ENCODE measurements at regions not wholly inside any gene's neighbourhood (a gene's known extent, or its start where the extent isn't known, plus 50 kb on each side); places are given as distances from the start of the nearest gene placed in this dataset.

DNA sequence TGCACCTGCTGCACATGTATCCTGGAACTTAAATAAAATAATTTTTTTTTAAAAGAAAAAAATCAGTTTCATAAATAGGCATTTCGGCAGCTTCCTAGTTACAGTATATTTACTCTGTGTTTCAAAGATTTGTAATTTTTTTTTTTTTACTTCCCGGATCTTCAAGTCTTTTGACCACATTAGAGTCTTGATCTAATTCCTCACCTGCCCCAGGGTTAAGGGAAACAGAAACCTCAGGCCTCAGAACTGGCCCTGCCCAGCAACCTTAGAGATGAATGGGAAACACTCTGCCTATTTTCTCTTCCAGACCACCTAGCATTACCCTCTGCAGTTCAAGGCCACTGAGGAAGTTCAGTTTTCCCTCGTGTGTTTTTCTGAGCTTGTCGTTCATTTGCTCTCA, 304.0 kb downstream of the MAF start:
- no peak for DNase-seq (ENCODE audit: low spot score)
- in situ Hi-C loops (cut with MboI; ENCODE audit: low pct_unique_long_range_greater_than_20kb, low sequenced_read_pairs, unreplicated experiment) = no loop called here
- TF ChIP-seq, protein P1, sequence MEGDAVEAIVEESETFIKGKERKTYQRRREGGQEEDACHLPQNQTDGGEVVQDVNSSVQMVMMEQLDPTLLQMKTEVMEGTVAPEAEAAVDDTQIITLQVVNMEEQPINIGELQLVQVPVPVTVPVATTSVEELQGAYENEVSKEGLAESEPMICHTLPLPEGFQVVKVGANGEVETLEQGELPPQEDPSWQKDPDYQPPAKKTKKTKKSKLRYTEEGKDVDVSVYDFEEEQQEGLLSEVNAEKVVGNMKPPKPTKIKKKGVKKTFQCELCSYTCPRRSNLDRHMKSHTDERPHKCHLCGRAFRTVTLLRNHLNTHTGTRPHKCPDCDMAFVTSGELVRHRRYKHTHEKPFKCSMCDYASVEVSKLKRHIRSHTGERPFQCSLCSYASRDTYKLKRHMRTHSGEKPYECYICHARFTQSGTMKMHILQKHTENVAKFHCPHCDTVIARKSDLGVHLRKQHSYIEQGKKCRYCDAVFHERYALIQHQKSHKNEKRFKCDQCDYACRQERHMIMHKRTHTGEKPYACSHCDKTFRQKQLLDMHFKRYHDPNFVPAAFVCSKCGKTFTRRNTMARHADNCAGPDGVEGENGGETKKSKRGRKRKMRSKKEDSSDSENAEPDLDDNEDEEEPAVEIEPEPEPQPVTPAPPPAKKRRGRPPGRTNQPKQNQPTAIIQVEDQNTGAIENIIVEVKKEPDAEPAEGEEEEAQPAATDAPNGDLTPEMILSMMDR (IDR thresholded peaks at IDR 0.05; ENCODE audit: extremely low read depth, insufficient read depth, missing control alignments) = no peak

DNA sequence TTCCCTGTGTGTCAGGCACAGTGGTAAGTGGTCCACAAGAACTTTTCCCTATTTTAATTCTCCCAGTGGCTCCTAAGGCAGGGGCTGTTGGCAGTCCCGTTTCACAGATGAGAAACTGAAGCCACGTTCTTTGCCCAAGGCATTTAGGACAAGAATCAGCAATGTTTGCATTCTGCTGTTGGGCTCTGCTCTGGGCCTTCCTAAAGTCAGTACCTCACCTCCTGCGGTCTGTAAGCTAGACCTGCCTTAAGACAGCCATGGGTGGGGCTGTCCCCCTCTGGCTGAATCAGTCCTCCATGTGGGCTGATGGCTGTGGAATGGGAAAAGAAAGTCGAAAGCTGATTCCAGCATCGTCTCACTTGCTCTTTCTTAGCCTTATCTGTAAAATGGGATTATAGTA, 304.8 kb downstream of the MAF start:
- in situ Hi-C loops (cut with MboI; ENCODE audit: low pct_unique_long_range_greater_than_20kb, low sequenced_read_pairs, unreplicated experiment) = no loop called here
- TF ChIP-seq, protein P1 (IDR thresholded peaks at IDR 0.05; ENCODE audit: extremely low read depth, insufficient read depth, missing control alignments) = no peak

DNA sequence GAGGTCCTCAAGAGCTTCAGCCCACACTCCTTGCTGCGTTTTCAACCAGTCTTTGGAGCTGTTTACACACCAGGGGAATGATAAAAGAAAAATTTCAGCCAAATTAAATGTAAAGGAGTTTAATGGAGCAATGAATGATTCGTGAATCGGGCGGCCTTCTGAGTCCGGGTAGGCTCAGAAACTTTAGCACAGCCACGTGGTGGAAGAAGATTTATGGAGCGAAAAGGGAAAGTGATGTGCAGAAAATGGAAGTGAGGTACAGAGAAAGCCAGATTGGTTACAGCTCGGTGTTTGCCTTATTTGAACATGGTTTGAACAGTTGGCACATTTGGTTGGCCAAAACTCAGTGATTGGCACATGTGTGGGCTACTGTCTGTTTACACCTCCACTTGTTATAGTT, 305.4 kb downstream of the MAF start:
- TF ChIP-seq, protein P1 (IDR thresholded peaks at IDR 0.05; ENCODE audit: extremely low read depth, insufficient read depth, missing control alignments) = no peak
- in situ Hi-C loops (cut with MboI; ENCODE audit: low pct_unique_long_range_greater_than_20kb, low sequenced_read_pairs, unreplicated experiment) = no loop called here
- DNase-seq (ENCODE audit: low spot score) = no peak

More for the DNA sequence above, 304.8 kb downstream of the MAF start:
- DNase-seq (ENCODE audit: low spot score) = no peak

DNA sequence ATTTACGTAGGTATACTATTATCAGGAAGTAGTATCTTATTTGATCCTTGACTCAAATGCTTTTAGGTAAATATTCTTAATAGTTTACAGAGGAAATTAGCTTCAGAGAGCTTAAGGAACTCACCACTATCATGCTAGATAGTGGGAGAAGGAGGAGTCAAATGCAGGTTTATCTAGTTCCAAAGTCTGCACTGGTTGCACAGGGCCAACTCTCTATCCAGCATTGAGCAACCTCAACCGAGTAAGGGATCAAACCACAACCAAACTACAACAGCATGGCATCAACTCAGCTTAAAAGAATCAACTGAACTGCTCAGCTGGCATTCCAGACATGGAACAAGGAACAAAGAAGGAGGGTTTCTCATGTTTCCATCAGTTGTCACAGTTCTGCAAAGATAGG, 306.0 kb downstream of the MAF start:
- no peak for DNase-seq (ENCODE audit: low spot score)
- in situ Hi-C loops (cut with MboI; ENCODE audit: low pct_unique_long_range_greater_than_20kb, low sequenced_read_pairs, unreplicated experiment) = no loop called here
- TF ChIP-seq, protein P1 (IDR thresholded peaks at IDR 0.05; ENCODE audit: extremely low read depth, insufficient read depth, missing control alignments) = no peak

DNA sequence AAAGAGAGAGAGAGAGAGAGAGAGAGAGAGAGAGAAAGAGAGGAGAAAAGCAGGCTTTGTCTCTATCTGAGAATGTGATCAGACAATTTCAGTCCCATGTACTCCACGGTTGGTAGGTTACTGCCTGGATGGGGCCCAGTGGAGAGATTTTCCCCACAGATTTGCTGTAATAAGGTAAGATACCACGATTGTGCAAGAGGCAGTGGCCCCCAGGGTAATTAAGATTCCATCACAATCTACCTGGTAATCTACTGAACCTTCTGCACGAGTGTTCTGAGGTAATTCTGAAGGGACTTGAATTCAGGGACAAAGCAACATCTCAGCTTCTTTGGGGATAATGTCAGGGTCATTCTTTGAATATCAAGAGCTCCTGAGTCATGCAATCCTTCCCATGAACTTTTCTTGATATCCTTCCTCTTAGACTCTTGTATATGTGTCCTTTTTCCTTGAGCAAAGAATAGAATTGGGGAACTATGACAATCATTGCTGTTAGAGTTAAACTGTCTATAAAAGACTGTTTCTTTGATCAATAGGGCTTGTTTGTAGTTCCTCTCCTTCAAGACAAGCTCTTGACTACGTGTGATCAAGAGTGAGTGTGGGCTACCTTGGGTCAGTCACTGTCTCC, 306.6 kb downstream of the MAF start:
- in situ Hi-C loops (cut with MboI; ENCODE audit: low pct_unique_long_range_greater_than_20kb, low sequenced_read_pairs, unreplicated experiment) = no loop called here
- no peak for DNase-seq (ENCODE audit: low spot score)

DNA sequence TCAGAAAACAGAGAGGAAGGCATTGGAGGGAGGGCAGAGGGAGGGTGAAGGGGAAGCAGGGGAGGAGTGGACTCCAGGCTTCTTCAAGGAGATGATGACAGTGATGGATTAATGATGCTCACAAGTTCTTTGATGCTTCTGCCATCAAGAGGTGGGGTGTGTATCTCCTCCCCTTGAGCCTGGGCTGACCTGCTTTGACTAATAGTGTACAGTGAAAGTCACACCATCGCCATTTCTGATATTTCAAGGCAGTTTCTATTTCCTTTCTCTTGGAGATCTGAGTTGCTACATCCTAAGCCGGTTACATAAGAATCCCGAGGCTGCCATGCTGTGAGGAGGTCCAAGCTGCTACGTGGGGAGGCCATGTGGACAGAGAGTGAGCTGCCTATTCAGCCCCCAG, 312.5 kb downstream of the MAF start:
- TF ChIP-seq, protein P1 (IDR thresholded peaks at IDR 0.05; ENCODE audit: extremely low read depth, insufficient read depth, missing control alignments) = no peak
- DNase-seq (ENCODE audit: low spot score) = no peak
- in situ Hi-C loops (cut with MboI; ENCODE audit: low pct_unique_long_range_greater_than_20kb, low sequenced_read_pairs, unreplicated experiment) = no loop called here

More for the DNA sequence above, 306.6 kb downstream of the MAF start:
- TF ChIP-seq, protein P1 (IDR thresholded peaks at IDR 0.05; ENCODE audit: extremely low read depth, insufficient read depth, missing control alignments) = no peak

Measured in GM13977 (cell line).